ENCODE measurements at regions not wholly inside any gene's neighbourhood (a gene's known extent, or its start where the extent isn't known, plus 50 kb on each side); places are given as distances from the start of the nearest gene placed in this dataset.
A peak's percentile ranks its signal among the peaks of the same experiment; 100 is the strongest.
"Not testable (repeated sequence)": the region's sequence is repeated elsewhere in the genome, so short reads cannot be mapped to it uniquely, and the experiment has no call there.

- no peak for DNase-seq
These were observed 201.0 kb upstream of the NABP1 start for GRCh38 chr2:191476901-191477300.

GRCh38 chr2:191478799-191479679, 198.9 kb upstream of the NABP1 start:
- no peak for DNase-seq

GRCh38 chr2:191479680-191480023, 198.3 kb upstream of the NABP1 start:
- DNase-seq = no peak

- DNase-seq = no peak
These were observed 196.4 kb upstream of the NABP1 start for GRCh38 chr2:191481305-191482070.

GRCh38 chr2:191483117-191483516, 194.8 kb upstream of the NABP1 start:
- DNase-seq = no peak

- DNase-seq = peak in 2 of 58 donors; percentile 4 to 17
These were observed 191.2 kb upstream of the NABP1 start for GRCh38 chr2:191486584-191487320.

- DNase-seq = no peak
These were observed 189.8 kb upstream of the NABP1 start for GRCh38 chr2:191488135-191488534.

- DNase-seq = no peak
These were observed 188.8 kb upstream of the NABP1 start for GRCh38 chr2:191489177-191489576.

GRCh38 chr2:191496838-191497237, 181.1 kb upstream of the NABP1 start:
- no peak for DNase-seq

- no peak for DNase-seq
These were observed 180.1 kb upstream of the NABP1 start for GRCh38 chr2:191497822-191498221.

- DNase-seq = no peak
These were observed 178.9 kb upstream of the NABP1 start for GRCh38 chr2:191499050-191499449.

GRCh38 chr2:191499874-191500565, 177.9 kb upstream of the NABP1 start:
- no peak for DNase-seq

- no peak for DNase-seq
These were observed 177.4 kb upstream of the NABP1 start for GRCh38 chr2:191500566-191500883.

GRCh38 chr2:191500884-191501560, 176.9 kb upstream of the NABP1 start:
- no peak for DNase-seq

- no peak for DNase-seq
These were observed 176.3 kb upstream of the NABP1 start for GRCh38 chr2:191501561-191502168.

GRCh38 chr2:191506515-191506914, 171.4 kb upstream of the NABP1 start:
- DNase-seq = no peak

- not testable (repeated sequence) for DNase-seq
These were observed 170.6 kb upstream of the NABP1 start for GRCh38 chr2:191507252-191507853.

GRCh38 chr2:191508738-191509137, 169.2 kb upstream of the NABP1 start:
- no peak for DNase-seq

GRCh38 chr2:191512216-191512835, 165.6 kb upstream of the NABP1 start:
- no peak for DNase-seq

- no peak for DNase-seq
These were observed 165.1 kb upstream of the NABP1 start for GRCh38 chr2:191512874-191513273.
